ENCODE measurements at regions not wholly inside any gene's neighbourhood (a gene's known extent, or its start where the extent isn't known, plus 50 kb on each side); places are given as distances from the start of the nearest gene placed in this dataset.
A peak's percentile ranks its signal among the peaks of the same experiment; 100 is the strongest.

GRCh38 chr5:143962201-143962600, 150.2 kb downstream of the HMHB1 start:
- Histone ChIP-seq H3K4me2 (no peak overlapping the region), H3K9me2 (ENCODE audit: insufficient read depth) (no peaks in the 10 kb centered on the region), H3K27ac (no peak overlapping the region), H4K20me1 (ENCODE audit: insufficient read depth) (no peaks in the 10 kb centered on the region), H2AFZ (no peak overlapping the region), H3K9me3 (ENCODE audit: insufficient read depth, low read depth) (no peaks in the 10 kb centered on the region; the same call in 1 of the 2 replicates), H3K4me3 (no peak overlapping the region), H3K36me3 (ENCODE audit: low read depth) (no peaks in the 10 kb centered on the region), H3F3A (ENCODE audit: insufficient read depth, low read depth) (peaks cover 14% of the 10 kb centered on the region), H3K79me2 (ENCODE audit: low read depth) (no peaks in the 10 kb centered on the region), H3K4me1 (replicated peaks; ENCODE audit: insufficient read depth) (peaks cover 23% of the 10 kb centered on the region), H3K27me3 (ENCODE audit: insufficient read depth, low read depth) (no peaks in the 10 kb centered on the region)
- CTCF ChIA-PET, result no interaction called here
- DNase-seq, result no peak
- no TSS peak for BruUV-seq (replicated peaks)
- intact Hi-C loops (cut with micrococcal nuclease; ENCODE audit: unreplicated experiment), result no loop called here
- POLR2A ChIA-PET (ENCODE audit: unreplicated experiment), result interaction anchor here (0.6 to 0.7 kb wide), 2 partner anchors 12 to 1785 kb away, joined by 3 to 28 read pairs; no protein-coding TSS in a partner anchor
- TF ChIP-seq CTCF (conservative IDR thresholded peaks at IDR 0.05) (no peak), EZH2 (IDR thresholded peaks at IDR 0.05; ENCODE audit: low read depth) (no peak)

GRCh38 chr5:143964919-143965318, 153.0 kb downstream of the HMHB1 start:
- BruUV-seq (replicated peaks), result no TSS peak
- H3K4me3 ChIP-seq, result no peak overlapping the region
- DNase-seq, result peak in 1 of 2 experiments; percentile 40
- intact Hi-C loops (cut with micrococcal nuclease; ENCODE audit: unreplicated experiment), result loop anchor here (5.0 kb wide), 4 partner anchors 43 to 1043 kb away; partner anchors contain the start of gene NR3C1
- H3K4me1 ChIP-seq (replicated peaks; ENCODE audit: insufficient read depth), result peaks cover 46% of the 10 kb centered on the region
- H4K20me1 ChIP-seq (ENCODE audit: insufficient read depth), result no peaks in the 10 kb centered on the region
- H3K36me3 ChIP-seq (ENCODE audit: low read depth), result no peaks in the 10 kb centered on the region
- no peaks in the 10 kb centered on the region for H3K9me3 ChIP-seq (ENCODE audit: insufficient read depth, low read depth)
- H2AFZ ChIP-seq, result no peak overlapping the region
- H3F3A ChIP-seq (ENCODE audit: insufficient read depth, low read depth), result peaks cover 29% of the 10 kb centered on the region
- no peaks in the 10 kb centered on the region for H3K27me3 ChIP-seq (ENCODE audit: insufficient read depth, low read depth)
- H3K27ac ChIP-seq, result no peak overlapping the region
- ChIA-PET CTCF (interaction anchor here (0.5 kb wide), 1 partner anchor 273 kb away, joined by 4 read pairs; no protein-coding TSS in a partner anchor), POLR2A (ENCODE audit: unreplicated experiment) (no interaction called here)
- no peak for TF ChIP-seq EZH2 (IDR thresholded peaks at IDR 0.05; ENCODE audit: low read depth)
- no peak for TF ChIP-seq CTCF (conservative IDR thresholded peaks at IDR 0.05)
- H3K9me2 ChIP-seq (ENCODE audit: insufficient read depth), result no peaks in the 10 kb centered on the region
- peak overlapping the region; percentile 34 for H3K4me2 ChIP-seq
- no peaks in the 10 kb centered on the region for H3K79me2 ChIP-seq (ENCODE audit: low read depth)

- H2AFZ ChIP-seq, result no peak overlapping the region
- no peaks in the 10 kb centered on the region for H3K27me3 ChIP-seq (ENCODE audit: insufficient read depth, low read depth)
- peaks cover 29% of the 10 kb centered on the region for H3F3A ChIP-seq (ENCODE audit: insufficient read depth, low read depth)
- no peaks in the 10 kb centered on the region for H3K9me2 ChIP-seq (ENCODE audit: insufficient read depth)
- DNase-seq, result no peak
- TF ChIP-seq EZH2 (IDR thresholded peaks at IDR 0.05; ENCODE audit: low read depth), result no peak
- TF ChIP-seq CTCF (conservative IDR thresholded peaks at IDR 0.05), result no peak
- peaks cover 46% of the 10 kb centered on the region for H3K4me1 ChIP-seq (replicated peaks; ENCODE audit: insufficient read depth)
- H3K9me3 ChIP-seq (ENCODE audit: insufficient read depth, low read depth), result no peaks in the 10 kb centered on the region
- no peak overlapping the region for H3K27ac ChIP-seq
- no peaks in the 10 kb centered on the region for H4K20me1 ChIP-seq (ENCODE audit: insufficient read depth)
- ChIA-PET POLR2A (ENCODE audit: unreplicated experiment) (no interaction called here), CTCF (no interaction called here)
- H3K79me2 ChIP-seq (ENCODE audit: low read depth), result no peaks in the 10 kb centered on the region
- intact Hi-C loops (cut with micrococcal nuclease; ENCODE audit: unreplicated experiment), result loop anchor here (5.0 kb wide), 4 partner anchors 44 to 1044 kb away; partner anchors contain the start of gene NR3C1
- BruUV-seq (replicated peaks), result no TSS peak
- H3K36me3 ChIP-seq (ENCODE audit: low read depth), result no peaks in the 10 kb centered on the region
- no peak overlapping the region for H3K4me3 ChIP-seq
- H3K4me2 ChIP-seq, result no peak overlapping the region
Observed at GRCh38 chr5:143966280-143966679, 154.3 kb downstream of the HMHB1 start.

All from PC-9 (cell line).